NCI-H1417 (cell line): ENCODE measurements at regions not wholly inside any gene's neighbourhood (a gene's known extent, or its start where the extent isn't known, plus 50 kb on each side); places are given as distances from the start of the nearest gene placed in this dataset.
"Not testable (repeated sequence)": the region's sequence is repeated elsewhere in the genome, so short reads cannot be mapped to it uniquely, and the experiment has no call there.

ENCODE experiments used
- DNase-seq, 3 experiments: peaks; one replicate each; lab custom pipeline; 2025; lab: John Stamatoyannopoulos, UW

GRCh38 chrX:97858592-97858991 lies 974.9 kb downstream of the RPA4 start:
- DNase-seq, result no peak

DNA sequence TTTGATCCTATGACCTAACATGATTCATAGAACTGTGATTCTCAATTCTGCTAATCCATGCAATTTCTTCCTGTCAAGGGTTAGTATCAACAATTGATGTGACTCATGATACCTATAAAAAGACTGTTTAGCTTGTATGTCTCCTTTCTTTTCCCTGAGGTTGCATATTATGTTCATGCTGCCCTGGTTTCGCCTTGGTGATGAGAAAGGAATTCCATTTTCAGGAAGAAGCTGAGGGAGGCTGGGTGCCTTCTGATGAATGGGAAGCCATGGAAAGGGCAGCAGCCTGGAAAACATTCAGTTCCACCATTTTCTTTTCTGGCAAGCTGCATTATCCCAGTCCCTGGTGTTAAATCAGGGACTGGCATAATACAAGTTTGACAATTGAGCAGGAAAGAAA lies 976.5 kb downstream of the RPA4 start:
- DNase-seq, result no peak

GRCh38 chrX:97863261-97863660 lies 979.6 kb downstream of the RPA4 start:
- no peak for DNase-seq

DNA sequence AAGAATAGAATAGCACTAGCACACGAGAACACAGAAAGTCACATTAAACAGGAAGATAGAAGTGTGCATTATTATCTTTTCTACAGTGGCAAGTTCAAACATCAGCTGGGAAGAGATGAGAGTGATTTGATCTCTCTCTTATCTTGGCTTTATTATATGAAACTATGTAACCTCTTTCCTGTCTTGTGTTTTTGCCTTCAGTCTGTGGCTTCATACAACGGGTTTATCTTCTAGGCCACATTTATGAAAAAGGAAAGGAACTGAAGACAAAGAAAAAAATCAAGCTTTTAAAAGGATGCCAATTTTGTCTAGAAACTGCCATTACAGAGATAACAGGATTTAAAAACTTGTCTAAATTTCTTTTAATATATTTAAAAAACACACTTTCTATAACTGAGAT lies 983.6 kb downstream of the RPA4 start:
- DNase-seq, result no peak

DNA sequence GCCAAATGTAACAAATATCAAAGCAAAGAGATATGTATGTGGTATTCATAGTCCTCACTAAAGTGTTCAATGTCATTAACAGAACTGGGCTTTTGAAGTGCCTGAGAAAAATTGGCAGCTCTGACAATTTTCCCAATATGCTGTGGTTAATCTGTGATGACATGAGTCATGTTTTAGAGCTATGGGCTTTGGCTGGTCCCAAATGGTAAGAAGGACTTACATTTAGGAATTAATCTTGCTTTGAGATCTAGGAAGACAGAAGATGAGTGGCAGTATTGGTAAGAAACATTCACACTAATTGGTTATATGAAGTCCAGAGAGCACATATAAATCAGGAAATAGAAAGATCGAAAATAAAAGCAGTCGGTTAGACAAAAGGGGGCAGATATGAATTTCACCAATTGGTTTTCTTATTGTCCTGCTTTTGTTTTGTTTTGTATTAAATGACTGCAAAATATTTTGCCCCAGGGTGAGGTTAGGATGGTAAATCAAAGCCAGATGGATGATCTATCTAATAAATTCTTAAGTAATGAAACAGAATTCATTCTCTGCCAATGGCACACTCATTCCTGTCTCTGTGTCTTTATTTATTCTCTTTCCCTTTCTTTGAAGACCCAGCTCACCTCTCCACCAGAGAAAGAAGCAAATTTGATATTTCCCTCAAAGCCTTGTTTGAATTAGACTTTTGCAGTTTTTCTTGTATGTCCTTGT lies 993.1 kb downstream of the RPA4 start:
- no peak for DNase-seq

- peak in 1 of 3 experiments; percentile 18 for DNase-seq
Observed at GRCh38 chrX:97882306-97882705, 998.6 kb downstream of the RPA4 start.

DNA sequence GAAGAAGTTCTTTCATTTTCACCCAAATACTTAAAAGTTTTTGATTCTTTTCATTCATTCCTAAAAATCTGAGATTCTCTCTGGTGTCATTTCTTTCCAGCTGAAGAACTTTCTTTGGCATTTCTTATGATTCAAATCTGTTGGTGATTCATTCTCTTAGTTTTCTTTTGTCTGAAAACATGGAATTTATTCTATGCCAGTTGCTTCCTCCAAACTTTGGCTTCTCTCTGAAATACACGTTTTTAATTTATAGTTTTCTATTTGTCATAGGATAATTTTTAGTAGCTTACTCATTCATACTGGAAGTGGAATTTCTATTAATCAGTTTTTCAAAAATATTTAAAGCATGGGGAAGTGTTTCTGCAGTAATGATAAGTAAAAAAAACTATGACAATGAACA lies 1012.0 kb downstream of the RPA4 start:
- no peak for DNase-seq

GRCh38 chrX:97897998-97898397 lies 1014.3 kb downstream of the RPA4 start:
- no peak for DNase-seq

- no peak for DNase-seq
Observed at GRCh38 chrX:97898798-97899197, 1015.1 kb downstream of the RPA4 start.

DNA sequence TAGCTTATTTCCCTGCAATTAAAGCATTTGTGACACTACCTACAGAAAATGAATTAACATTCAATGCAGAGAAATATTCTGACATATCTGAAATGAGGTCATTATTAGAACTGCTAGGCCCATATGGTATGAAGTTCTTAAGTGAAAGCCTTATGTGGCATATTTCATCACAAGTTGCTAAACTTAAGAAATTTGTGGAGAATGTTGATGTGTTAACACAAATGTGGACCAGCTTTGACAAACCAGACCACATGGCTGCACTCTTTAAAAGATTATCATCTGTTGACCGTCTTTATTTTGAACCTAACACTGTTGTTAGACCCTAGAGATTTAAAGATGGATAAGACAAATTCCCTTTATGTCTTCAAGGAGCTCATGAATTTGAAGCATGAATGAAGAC lies 1024.1 kb downstream of the RPA4 start:
- no peak for DNase-seq

DNA sequence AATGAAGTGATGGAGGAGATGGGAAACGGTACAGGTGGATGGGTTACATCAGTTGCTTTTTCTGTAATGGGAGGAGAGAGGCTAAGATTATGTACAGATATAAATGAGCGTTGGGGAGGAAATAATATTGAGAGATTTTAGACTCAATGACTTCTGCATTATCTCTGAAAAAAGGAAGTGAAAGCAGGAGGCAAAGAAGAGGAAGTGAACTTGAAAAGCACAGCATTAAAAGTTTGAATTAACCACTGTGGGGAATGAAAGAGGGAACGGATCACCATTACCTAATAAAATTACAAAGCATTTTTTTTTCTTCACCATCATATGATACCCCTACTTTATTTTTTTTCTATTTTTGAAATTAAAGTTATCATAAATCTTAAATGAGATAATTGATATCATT lies 1025.5 kb downstream of the RPA4 start:
- DNase-seq, result no peak

GRCh38 chrX:97915390-97915789 lies 1031.7 kb downstream of the RPA4 start:
- not testable (repeated sequence) for DNase-seq

- DNase-seq, result not testable (repeated sequence)
Observed at GRCh38 chrX:97921223-97921622, 1037.5 kb downstream of the RPA4 start.

DNA sequence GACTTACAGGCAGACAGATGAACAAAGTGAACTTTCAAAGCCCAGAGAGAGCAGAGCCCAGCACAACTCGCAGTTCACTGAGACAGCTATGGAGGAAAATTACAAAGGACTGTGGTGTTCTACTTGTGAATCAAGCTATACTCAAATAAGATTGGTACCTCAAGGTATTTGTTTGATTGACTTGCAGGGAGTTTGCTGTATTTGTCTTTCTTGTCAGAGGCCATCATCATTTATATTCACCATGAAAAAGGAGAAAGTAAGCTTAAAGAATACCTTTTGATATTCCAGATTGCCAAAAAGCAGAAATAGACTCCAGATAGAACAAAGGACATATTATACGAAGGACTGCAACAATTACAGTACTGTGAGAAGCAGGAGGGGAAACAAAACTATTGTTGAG lies 1047.9 kb downstream of the RPA4 start:
- no peak for DNase-seq

GRCh38 chrX:97936296-97936695 lies 1052.6 kb downstream of the RPA4 start:
- DNase-seq, result no peak

DNA sequence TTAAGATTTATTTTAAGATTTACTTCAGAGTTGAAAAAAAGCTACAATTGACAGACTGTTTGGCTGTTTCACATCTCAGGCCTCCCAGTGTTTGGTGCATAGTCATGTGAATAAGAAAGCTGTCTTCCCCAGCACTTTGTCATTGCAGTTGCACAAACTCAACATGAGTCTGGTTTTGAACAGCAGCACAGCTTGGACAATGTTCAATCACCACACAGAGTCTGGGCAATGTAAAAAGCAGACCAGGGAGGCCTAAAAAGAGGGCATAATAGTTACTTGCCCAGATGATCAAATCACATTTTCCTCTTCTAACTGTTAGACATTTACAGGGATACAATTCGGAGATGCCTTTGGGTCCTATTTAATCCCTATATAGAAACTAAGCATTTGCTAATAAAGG lies 1055.0 kb downstream of the RPA4 start:
- DNase-seq, result no peak

DNA sequence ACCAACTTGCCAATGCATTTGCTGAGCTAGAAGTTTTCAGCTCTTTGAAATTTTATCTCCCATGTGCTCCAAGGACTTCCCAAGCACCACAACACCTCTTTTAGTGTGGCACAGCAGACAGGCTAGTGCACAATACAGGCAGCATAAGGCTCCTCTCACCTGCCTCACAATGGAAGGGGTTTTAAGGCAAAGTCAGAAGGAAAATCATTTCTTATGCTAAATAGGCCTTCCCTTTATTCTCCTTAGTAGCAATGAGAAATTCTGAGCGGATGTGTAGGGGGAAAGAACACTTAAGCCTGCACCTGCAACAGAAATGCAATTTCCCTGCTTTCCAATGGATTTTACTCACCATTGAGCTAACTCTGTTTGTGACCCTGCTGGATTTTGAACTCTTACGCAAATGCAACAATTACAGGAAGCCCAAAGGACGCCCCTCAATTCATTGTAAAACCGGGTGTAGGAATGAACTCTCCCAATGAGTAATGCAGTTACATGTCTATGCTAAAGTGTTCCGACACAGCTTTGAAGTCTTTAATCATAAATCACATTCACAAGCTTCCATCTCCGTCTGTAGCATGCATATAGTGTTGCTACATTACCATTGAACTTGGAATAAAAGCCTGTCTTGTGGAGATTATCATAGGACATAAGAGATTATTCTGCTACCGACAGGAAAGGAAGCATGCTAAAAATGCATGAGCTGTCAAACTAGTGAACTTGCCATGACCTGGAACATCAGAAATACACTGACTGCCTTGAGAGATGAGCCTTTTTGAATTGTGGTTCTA lies 1084.9 kb downstream of the RPA4 start:
- DNase-seq, result no peak

DNA sequence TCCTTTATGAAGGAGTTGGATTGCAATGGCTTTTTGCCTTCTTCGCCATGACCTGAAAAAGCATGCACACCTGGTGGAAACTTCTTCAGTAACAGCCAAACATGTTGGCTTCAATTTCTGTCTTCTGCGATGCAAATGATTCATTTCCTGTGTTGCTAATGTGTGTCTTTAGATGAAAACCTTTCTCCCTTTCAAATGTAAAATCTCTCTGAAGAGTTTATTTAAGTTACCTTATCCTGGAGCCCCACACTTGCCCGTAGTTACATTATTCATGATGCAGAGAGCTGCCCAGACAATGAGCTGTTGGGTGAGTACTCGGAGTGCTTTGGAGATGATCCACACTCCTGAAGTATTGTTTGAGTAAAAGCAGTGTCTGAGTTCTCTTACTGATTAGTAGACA lies 1100.9 kb downstream of the RPA4 start:
- DNase-seq, result no peak

DNA sequence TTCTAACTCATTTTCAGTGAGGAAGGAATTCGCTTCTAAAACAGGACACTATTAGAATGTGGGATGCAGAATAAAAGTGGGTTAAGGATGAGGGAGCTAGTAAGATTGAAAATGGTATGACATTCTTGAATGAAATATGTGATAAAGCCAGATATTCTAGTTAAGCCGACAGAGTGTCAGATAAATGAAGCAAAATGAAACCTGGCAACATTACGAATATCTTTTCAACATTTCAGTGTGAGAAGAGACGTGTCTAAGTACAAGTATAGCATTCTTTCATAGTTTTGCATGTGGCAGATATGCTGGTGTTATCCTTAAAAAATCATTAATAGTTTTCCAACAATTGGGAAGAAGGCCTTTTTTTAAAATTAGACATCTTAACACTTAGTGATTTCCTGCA lies 1101.4 kb downstream of the RPA4 start:
- DNase-seq, result no peak

GRCh38 chrX:97987979-97988378 lies 1104.3 kb downstream of the RPA4 start:
- no peak for DNase-seq

GRCh38 chrX:97995834-97996233 lies 1112.1 kb downstream of the RPA4 start:
- DNase-seq, result no peak

DNA sequence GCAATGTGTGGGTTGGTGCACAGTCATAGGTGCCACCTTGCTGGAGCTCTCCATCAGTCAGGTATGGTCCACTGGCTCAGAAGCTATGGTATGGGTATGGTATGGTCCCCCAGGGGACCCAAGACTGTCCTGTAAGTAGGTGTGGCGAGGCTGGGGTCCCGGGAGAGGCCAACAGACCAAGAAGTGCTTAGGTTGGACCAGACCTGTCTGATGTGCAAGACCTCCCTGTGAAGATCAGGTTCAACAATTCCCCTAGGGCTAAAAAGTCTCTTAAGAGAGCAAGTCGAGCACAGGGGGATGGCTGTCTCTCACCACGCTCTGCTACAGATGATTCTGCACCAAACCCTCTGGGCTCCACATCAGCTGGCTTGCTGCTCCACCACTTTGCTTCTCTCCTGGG lies 1145.0 kb downstream of the RPA4 start:
- DNase-seq, result no peak

GRCh38 chrX:98029861-98030260 lies 1146.2 kb downstream of the RPA4 start:
- DNase-seq, result no peak

- no peak for DNase-seq
Observed at GRCh38 chrX:98057176-98057575, 1173.5 kb downstream of the RPA4 start.
